UCSD-AML1 (cell line): ENCODE measurements at regions not wholly inside any gene's neighbourhood (a gene's known extent, or its start where the extent isn't known, plus 50 kb on each side); places are given as distances from the start of the nearest gene placed in this dataset.
A peak's percentile ranks its signal among the peaks of the same experiment; 100 is the strongest.

Experiments
- DNase-seq: peaks from one replicate; lab custom pipeline; 2025; ENCODE audit not compliant: unreplicated experiment; lab: John Stamatoyannopoulos, UW

GRCh38 chr12:116381240-116381743, 103.8 kb upstream of the MED13L start:
- DNase-seq, result no peak

- no peak for DNase-seq
Observed at GRCh38 chr12:116381744-116382685, 104.5 kb upstream of the MED13L start.

- no peak for DNase-seq
Observed at GRCh38 chr12:116382686-116383530, 105.4 kb upstream of the MED13L start.

GRCh38 chr12:116384175-116384574, 106.7 kb upstream of the MED13L start:
- no peak for DNase-seq

GRCh38 chr12:116384691-116385485, 107.4 kb upstream of the MED13L start:
- DNase-seq, result no peak

GRCh38 chr12:116385486-116386217, 108.2 kb upstream of the MED13L start:
- no peak for DNase-seq

GRCh38 chr12:116389326-116389725, 111.8 kb upstream of the MED13L start:
- DNase-seq, result no peak

- no peak for DNase-seq
Observed at GRCh38 chr12:116389990-116390389, 112.5 kb upstream of the MED13L start.

GRCh38 chr12:116390401-116391335, 113.2 kb upstream of the MED13L start:
- DNase-seq, result no peak

GRCh38 chr12:116391501-116391900, 114.0 kb upstream of the MED13L start:
- DNase-seq, result no peak

- DNase-seq, result no peak
Observed at GRCh38 chr12:116392061-116392460, 114.6 kb upstream of the MED13L start.

GRCh38 chr12:116393255-116393654, 115.8 kb upstream of the MED13L start:
- no peak for DNase-seq

GRCh38 chr12:116393859-116394650, 116.6 kb upstream of the MED13L start:
- DNase-seq, result no peak

GRCh38 chr12:116395396-116395795, 117.9 kb upstream of the MED13L start:
- DNase-seq, result no peak

GRCh38 chr12:116397148-116397547, 119.7 kb upstream of the MED13L start:
- no peak for DNase-seq

- no peak for DNase-seq
Observed at GRCh38 chr12:116398193-116398592, 120.7 kb upstream of the MED13L start.

- DNase-seq, result no peak
Observed at GRCh38 chr12:116399055-116399454, 121.6 kb upstream of the MED13L start.

GRCh38 chr12:116400636-116401372, 123.3 kb upstream of the MED13L start:
- peak; percentile 34 for DNase-seq
